SK-N-SH (cell line): ENCODE measurements at regions not wholly inside any gene's neighbourhood (a gene's known extent, or its start where the extent isn't known, plus 50 kb on each side); places are given as distances from the start of the nearest gene placed in this dataset.

Experiments
- CTCF ChIA-PET: fragments of 300-600, 350-600 bp; formaldehyde crosslinking; extraction: SDS; loops from one replicate; lab custom pipeline; 2021; lab: Yijun Ruan, JAX
- POLR2A ChIA-PET: fragments of 350-600 bp; sonication (Branson Sonifier 250); formaldehyde crosslinking; extraction: SDS; loops from one replicate; lab custom pipeline; 2020; ENCODE audit warnings: antibody characterized with exemption, inconsistent platforms; lab: Yijun Ruan, JAX
- DNase-seq: peaks from one replicate; pipeline ENCODE4 v3.0.0; 2012
- H2AFZ ChIP-seq: fragments of 200-600 bp; sonication (generic); 2 replicates; pipeline ENCODE4 v1.8.1; 2016; ENCODE audit warnings: antibody characterized with exemption, mild to moderate bottlenecking, low read depth
- H3F3A ChIP-seq: fragments of 200-600 bp; sonication (generic); replicated peaks from 2 replicates; pipeline ENCODE3; 2016; ENCODE audit warnings: antibody characterized with exemption, mild to moderate bottlenecking; ENCODE audit not compliant: insufficient read depth
- H3K27ac ChIP-seq, 2 experiments: fragments of 200-500 bp in 1 of 2; fragments of 200-600 bp in 1 of 2; sonication (Bioruptor generic) in 1 of 2; sonication (generic), shearing (Covaris generic) in 1 of 2; 2 replicates each; pipeline versions ENCODE4 v1.5.1 to v1.6.1; 2014 to 2016; ENCODE audit warnings: low read depth in 2 of 2, inconsistent platforms in 1 of 2, low read length in 1 of 2, mild to moderate bottlenecking in 1 of 2, mixed read lengths in 1 of 2
- H3K27me3 ChIP-seq: fragments of 200-600 bp; sonication (generic), shearing (Covaris generic); 2 replicates; pipeline ENCODE4 v1.6.1; 2016; ENCODE audit warnings: mixed run types; ENCODE audit not compliant: insufficient read depth
- H3K36me3 ChIP-seq, 2 experiments: fragments of 200-500 bp in 1 of 2; fragments of 200-600 bp in 1 of 2; sonication (Bioruptor generic) in 1 of 2; sonication (generic) in 1 of 2; replicated peaks in 1 of 2; 2 replicates each; pipeline versions ENCODE3 to v1.5.1; 2014 to 2016; ENCODE audit warnings: low read length in 1 of 2, mild to moderate bottlenecking in 1 of 2; ENCODE audit not compliant: insufficient read depth in 2 of 2, control insufficient read depth in 1 of 2
- H3K4me1 ChIP-seq, 2 experiments: fragments of 200-500 bp in 1 of 2; fragments of 200-600 bp in 1 of 2; sonication (Bioruptor generic) in 1 of 2; sonication (generic), shearing (Covaris generic) in 1 of 2; 2 replicates each; pipeline versions ENCODE4 v1.5.1 to v1.6.1; 2014 to 2016; ENCODE audit warnings: low read depth in 1 of 2, low read length in 1 of 2, mixed run types in 1 of 2; ENCODE audit not compliant: insufficient read depth in 2 of 2, control insufficient read depth in 1 of 2
- H3K4me2 ChIP-seq: fragments of 200-600 bp; sonication (generic), shearing (Covaris generic); 2 replicates; pipeline ENCODE4 v1.6.1; 2017; ENCODE audit warnings: mixed run types
- H3K4me3 ChIP-seq, 2 experiments: fragments of 200-500 bp in 1 of 2; fragments of 200-600 bp in 1 of 2; sonication (Bioruptor generic) in 1 of 2; sonication (generic), shearing (Covaris generic) in 1 of 2; 2 replicates each; pipeline versions ENCODE4 v1.5.1 to v1.8.1; 2014 to 2016; ENCODE audit warnings: low read depth in 2 of 2, inconsistent platforms in 1 of 2, low read length in 1 of 2, mild to moderate bottlenecking in 1 of 2, mixed read lengths in 1 of 2, moderate library complexity in 1 of 2
- H3K79me2 ChIP-seq: fragments of 200-600 bp; sonication (generic); 2 replicates; pipeline ENCODE4 v1.8.1; 2017; ENCODE audit warnings: mild to moderate bottlenecking; ENCODE audit not compliant: insufficient read depth
- H3K9ac ChIP-seq: fragments of 200-600 bp; sonication (generic); 2 replicates; pipeline ENCODE4 v1.6.1; 2017; ENCODE audit warnings: mixed run types
- H3K9me2 ChIP-seq: fragments of 200-600 bp; sonication (generic); 2 replicates; pipeline ENCODE4 v1.6.1; 2017; ENCODE audit warnings: mixed run types
- H3K9me3 ChIP-seq: fragments of 200-600 bp; sonication (generic); 2 replicates; pipeline ENCODE4 v1.6.1; 2017; ENCODE audit warnings: mixed run types, mild to moderate bottlenecking, moderate library complexity
- H4K20me1 ChIP-seq: fragments of 200-600 bp; sonication (generic); 2 replicates; pipeline ENCODE4 v1.6.1; 2017; ENCODE audit warnings: mild to moderate bottlenecking, mixed run types; ENCODE audit not compliant: insufficient read depth
- EP300 ChIP-seq, 2 experiments: IDR thresholded peaks; 2 replicates each; pipeline versions ENCODE4 v1.4.0 to v1.6.1; 2012; ENCODE audit warnings: borderline replicate concordance in 1 of 2, low read depth in 1 of 2, low read length in 1 of 2
- FOXM1 ChIP-seq: IDR thresholded peaks from 2 replicates; pipeline ENCODE4 v1.4.0; 2012; ENCODE audit warnings: low read depth, mild to moderate bottlenecking
- IRF3 ChIP-seq: fragments of 150-350 bp; IDR thresholded peaks from 2 replicates; pipeline ENCODE4 v1.6.1; 2016; ENCODE audit warnings: mild to moderate bottlenecking, low read depth, low read length
- MXI1 ChIP-seq: IDR thresholded peaks from 2 replicates; pipeline ENCODE4 v1.6.1; 2012; ENCODE audit warnings: mild to moderate bottlenecking, low read depth, low read length, improper control_type of control experiment
- NRF1 ChIP-seq: IDR thresholded peaks from 2 replicates; pipeline ENCODE4 v1.6.1; 2012; ENCODE audit warnings: low read depth, mild to moderate bottlenecking, low read length
- POLR2AphosphoS5 ChIP-seq: IDR thresholded peaks from 2 replicates; pipeline ENCODE4 v1.6.1; 2012; ENCODE audit warnings: low read depth, low read length
- REST ChIP-seq: IDR thresholded peaks from 2 replicates; pipeline ENCODE4 v1.6.1; 2012; ENCODE audit warnings: mild to moderate bottlenecking, low read depth, low read length, moderate library complexity
- RFX5 ChIP-seq: IDR thresholded peaks from 2 replicates; pipeline ENCODE4 v1.6.1; 2012; ENCODE audit warnings: mild to moderate bottlenecking, improper control_type of control experiment, low read length
- TAF1 ChIP-seq: IDR thresholded peaks from 2 replicates; pipeline ENCODE4 v1.6.1; 2012; ENCODE audit warnings: low read depth, mild to moderate bottlenecking, low read length, moderate library complexity, borderline replicate concordance
- WGBS: methylation state at CpG from one replicate; pipeline ENCODE4 v1.1.6; 2017; ENCODE audit warnings: low lambda C conversion rate; 5-methylcytosine and 5-hydroxymethylcytosine counted together

GRCh38 chr1:198888379-198888943 is 249.6 kb downstream of the PTPRC start:
- Histone ChIP-seq H3F3A (no peaks in the 10 kb centered on the region), H3K9me2 (no peaks in the 10 kb centered on the region), H3K9me3 (no peaks in the 10 kb centered on the region), H2AFZ (no peak overlapping the region), H4K20me1 (no peaks in the 10 kb centered on the region), H3K4me3 (no peak overlapping the region), H3K4me1 (peaks cover 5 to 54% of the 10 kb centered on the region in 2 experiments; a peak in 2 of 4 replicates), H3K27ac (peak overlapping the region in 1 of 2 experiments; percentile 2; a peak in 1 of 4 replicates), H3K79me2 (peaks cover 11% of the 10 kb centered on the region; the same call in 1 of the 2 replicates), H3K9ac (no peak overlapping the region), H3K4me2 (no peak overlapping the region), H3K36me3 (peaks cover 0 to 29% of the 10 kb centered on the region in 2 experiments), H3K27me3 (no peaks in the 10 kb centered on the region)
- CTCF ChIA-PET: interaction anchor here (1.2 to 1.5 kb wide), 2 partner anchors 9 to 15 kb away, joined by 3 read pairs; no protein-coding TSS in a partner anchor
- DNase-seq: no peak
- POLR2A ChIA-PET: no interaction called here
- 94% methylated on average over 3 of the region's 3 CpGs for WGBS
- no peak for TF ChIP-seq MXI1
- no peak for TF ChIP-seq POLR2AphosphoS5
- no peak for TF ChIP-seq IRF3
- no peak for TF ChIP-seq EP300 (IDR thresholded peaks at IDR 0.05; ENCODE audit: borderline replicate concordance in 1 of 2, low read depth in 1 of 2, low read length in 1 of 2)

- Histone ChIP-seq H3K79me2 (peaks cover 11% of the 10 kb centered on the region; the same call in 1 of the 2 replicates), H3K9me2 (no peaks in the 10 kb centered on the region), H3K9ac (no peak overlapping the region), H3K9me3 (no peaks in the 10 kb centered on the region), H4K20me1 (no peaks in the 10 kb centered on the region), H3K4me1 (peaks cover 5 to 60% of the 10 kb centered on the region in 2 experiments; a peak in 2 of 4 replicates), H3K4me3 (no peak overlapping the region), H3K27me3 (no peaks in the 10 kb centered on the region), H3K27ac (no peak overlapping the region), H3F3A (no peaks in the 10 kb centered on the region), H2AFZ (no peak overlapping the region), H3K4me2 (no peak overlapping the region), H3K36me3 (peaks cover 0 to 25% of the 10 kb centered on the region in 2 experiments)
- TF ChIP-seq FOXM1: no peak
- TF ChIP-seq TAF1: no peak
- TF ChIP-seq RFX5: no peak
- TF ChIP-seq MXI1: no peak
- TF ChIP-seq NRF1: no peak
- no peak for TF ChIP-seq REST
- DNase-seq: no peak
- POLR2A ChIA-PET: no interaction called here
- CTCF ChIA-PET: interaction anchor here (1.2 to 1.5 kb wide), 2 partner anchors 8 to 224 kb away, joined by 3 to 4 read pairs; no protein-coding TSS in a partner anchor
- WGBS: 93% methylated on average over 1 of the region's 1 CpG
Measured at GRCh38 chr1:198889101-198889500, 250.3 kb downstream of the PTPRC start.
